H1 (cell line): ENCODE measurements at regions not wholly inside any gene's neighbourhood (a gene's known extent, or its start where the extent isn't known, plus 50 kb on each side); places are given as distances from the start of the nearest gene placed in this dataset.

ENCODE experiments used
- CTCF ChIA-PET: fragments of 300-600 bp; sonication (Branson Sonifier 250); formaldehyde crosslinking; loops from one replicate; lab custom pipeline; 2021; ENCODE audit not compliant: partially characterized antibody; lab: Charles Lee
- POLR2A ChIA-PET: fragments of 300-600 bp; sonication (Branson Sonifier 250); formaldehyde crosslinking; loops from one replicate; lab custom pipeline; 2021; ENCODE audit warnings: inconsistent platforms; ENCODE audit not compliant: partially characterized antibody; lab: Charles Lee
- DNase-seq, 2 experiments: peaks; one replicate each; pipeline versions ENCODE4 v3.0.0 to v3.0.0-alpha.2; 2010 to 2022; ENCODE audit warnings: low spot score in 2 of 2, low read depth in 1 of 2, mixed read lengths in 1 of 2
- FAIRE-seq: peaks from 2 replicates; lab custom pipeline; 2011; peaks lifted over from hg19 to GRCh38; lab: Jason Lieb, UNC
- H2AFZ ChIP-seq: 2 replicates; pipeline ENCODE4 v1.8.1; 2012; ENCODE audit warnings: low read length, inconsistent platforms
- H2AK5ac ChIP-seq: 2 replicates; pipeline ENCODE4 v1.6.1; 2013; ENCODE audit warnings: low read depth, low read length
- H2BK120ac ChIP-seq: replicated peaks from 2 replicates; pipeline ENCODE3; 2013; ENCODE audit warnings: low read depth, low read length, inconsistent platforms
- H2BK12ac ChIP-seq: 2 replicates; pipeline ENCODE4 v1.6.1; 2013; ENCODE audit warnings: low read depth, low read length
- H2BK15ac ChIP-seq: 2 replicates; pipeline ENCODE4 v1.6.1; 2013; ENCODE audit warnings: low read length
- H2BK20ac ChIP-seq: 2 replicates; pipeline ENCODE4 v1.6.1; 2013; ENCODE audit warnings: low read length
- H2BK5ac ChIP-seq: 2 replicates; pipeline ENCODE4 v1.6.1; 2013; ENCODE audit warnings: low read depth, low read length
- H3K14ac ChIP-seq: 2 replicates; pipeline ENCODE4 v1.6.1; 2013; ENCODE audit warnings: inconsistent platforms; ENCODE audit not compliant: insufficient read length
- H3K18ac ChIP-seq: 2 replicates; pipeline ENCODE4 v1.6.1; 2013; ENCODE audit warnings: low read length; ENCODE audit errors: extremely low read depth
- H3K23ac ChIP-seq: 2 replicates; pipeline ENCODE4 v1.6.1; 2013; ENCODE audit warnings: inconsistent platforms; ENCODE audit not compliant: insufficient read length
- H3K23me2 ChIP-seq: 2 replicates; pipeline ENCODE4 v1.6.1; 2013; ENCODE audit warnings: low read depth, low read length
- H3K27ac ChIP-seq: 2 replicates; pipeline ENCODE4 v1.6.1; 2011; ENCODE audit warnings: low read depth, low read length, inconsistent platforms
- H3K27me3 ChIP-seq, 4 experiments: replicated peaks in 1 of 4; 1 replicate in 1 of 4; 2 replicates in 3 of 4; pipeline versions ENCODE4 v1.6.1 to v1.8.1; 2011 to 2013; ENCODE audit warnings: low read length in 3 of 4, mild to moderate bottlenecking in 3 of 4, inconsistent platforms in 2 of 4, mixed read lengths in 2 of 4, moderate library complexity in 1 of 4; ENCODE audit not compliant: control insufficient read depth in 3 of 4, insufficient read depth in 3 of 4; ENCODE audit errors: extremely low read depth in 1 of 4
- H3K36me3 ChIP-seq, 4 experiments: 2 replicates each; pipeline versions ENCODE4 v1.6.1 to v1.8.1; 2011 to 2013; ENCODE audit warnings: mild to moderate bottlenecking in 4 of 4, low read length in 3 of 4, moderate library complexity in 2 of 4, control low read depth in 1 of 4, inconsistent platforms in 1 of 4; ENCODE audit not compliant: insufficient read depth in 4 of 4, control insufficient read depth in 2 of 4
- H3K4ac ChIP-seq: replicated peaks from 2 replicates; pipeline ENCODE3; 2013; ENCODE audit warnings: low read length, low read depth, mixed read lengths, inconsistent platforms; ENCODE audit not compliant: insufficient read length
- H3K4me1 ChIP-seq, 4 experiments: replicated peaks in 1 of 4; 1 replicate in 1 of 4; 2 replicates in 3 of 4; pipeline versions ENCODE4 v1.6.1 to v1.8.1; 2011 to 2013; ENCODE audit warnings: low read length in 3 of 4, inconsistent platforms in 2 of 4, mixed read lengths in 1 of 4; ENCODE audit not compliant: insufficient read depth in 4 of 4, control insufficient read depth in 3 of 4
- H3K4me2 ChIP-seq, 2 experiments: 2 replicates each; pipeline versions ENCODE4 v1.6.1 to v1.8.1; 2011 to 2013; ENCODE audit warnings: low read depth in 2 of 2, low read length in 2 of 2, control low read depth in 1 of 2, inconsistent platforms in 1 of 2, mild to moderate bottlenecking in 1 of 2; ENCODE audit not compliant: insufficient read depth in 1 of 2
- H3K4me3 ChIP-seq, 4 experiments: fragments of 200-600, 300-600 bp in 1 of 4; sonication (generic), shearing (Covaris generic), sonication (Bioruptor Twin) in 1 of 4; 2 replicates each; pipeline versions ENCODE4 v1.5.1 to v1.8.1; 2011 to 2016; ENCODE audit warnings: low read length in 4 of 4, low read depth in 3 of 4, control low read depth in 2 of 4, inconsistent platforms in 2 of 4, mild to moderate bottlenecking in 2 of 4, mixed read lengths in 1 of 4, moderate library complexity in 1 of 4; ENCODE audit not compliant: insufficient read depth in 2 of 4; ENCODE audit errors: extremely low read depth in 1 of 4
- H3K56ac ChIP-seq: replicated peaks from 2 replicates; pipeline ENCODE3; 2013; ENCODE audit warnings: low read depth, mild to moderate bottlenecking, mixed read lengths, low read length, inconsistent platforms; ENCODE audit not compliant: insufficient read length
- H3K79me1 ChIP-seq: 2 replicates; pipeline ENCODE4 v1.6.1; 2013; ENCODE audit warnings: low read depth, low read length, control low read depth
- H3K79me2 ChIP-seq, 2 experiments: 2 replicates each; pipeline versions ENCODE4 v1.6.1 to v1.8.1; 2012 to 2013; ENCODE audit warnings: low read length in 2 of 2, mild to moderate bottlenecking in 2 of 2, inconsistent platforms in 1 of 2; ENCODE audit not compliant: insufficient read depth in 2 of 2, control insufficient read depth in 1 of 2
- H3K9ac ChIP-seq, 4 experiments: replicated peaks in 1 of 4; 1 replicate in 1 of 4; 2 replicates in 3 of 4; pipeline versions ENCODE4 v1.6.1 to v1.8.1; 2011 to 2013; ENCODE audit warnings: low read depth in 3 of 4, low read length in 3 of 4, control low read depth in 2 of 4, mild to moderate bottlenecking in 2 of 4, moderate library complexity in 2 of 4, inconsistent platforms in 1 of 4; ENCODE audit errors: extremely low read depth in 1 of 4
- H3K9me3 ChIP-seq, 2 experiments: 2 replicates each; pipeline versions ENCODE4 v1.6.1 to v1.8.1; 2012 to 2013; ENCODE audit warnings: mild to moderate bottlenecking in 2 of 2, moderate library complexity in 2 of 2, control low read depth in 1 of 2, inconsistent platforms in 1 of 2, low read depth in 1 of 2, low read length in 1 of 2, mixed read lengths in 1 of 2; ENCODE audit not compliant: insufficient read depth in 2 of 2
- H4K20me1 ChIP-seq, 2 experiments: replicated peaks in 1 of 2; 2 replicates each; pipeline versions ENCODE3 to v1.8.1; 2011 to 2013; ENCODE audit warnings: inconsistent platforms in 2 of 2, low read length in 2 of 2, mild to moderate bottlenecking in 1 of 2; ENCODE audit not compliant: insufficient read depth in 2 of 2, control insufficient read depth in 1 of 2
- H4K5ac ChIP-seq: 2 replicates; pipeline ENCODE4 v1.6.1; 2013; ENCODE audit warnings: low read length, low read depth, mixed read lengths, inconsistent platforms; ENCODE audit not compliant: insufficient read length
- H4K8ac ChIP-seq: 2 replicates; pipeline ENCODE4 v1.8.0; 2013; ENCODE audit warnings: mild to moderate bottlenecking, moderate library complexity, low read length, inconsistent platforms; ENCODE audit not compliant: insufficient read depth; ENCODE audit errors: extremely low read depth
- H4K91ac ChIP-seq: replicated peaks from 2 replicates; pipeline ENCODE3; 2013; ENCODE audit warnings: low read length, mixed read lengths, inconsistent platforms; ENCODE audit not compliant: insufficient read length
- KDM4A ChIP-seq: IDR thresholded peaks from one replicate; pipeline ENCODE4 v1.7.1; 2012; ENCODE audit warnings: low read depth, mild to moderate bottlenecking, moderate library complexity, low read length, inconsistent platforms; ENCODE audit not compliant: severe bottlenecking
- RAD21 ChIP-seq, 2 experiments: IDR thresholded peaks in 1 of 2; conservative IDR thresholded peaks in 1 of 2; 2 replicates each; pipeline ENCODE4 v1.6.1; 2011; ENCODE audit warnings: low read depth in 2 of 2, low read length in 2 of 2, improper control_type of control experiment in 1 of 2, inconsistent platforms in 1 of 2, mild to moderate bottlenecking in 1 of 2, moderate library complexity in 1 of 2
- WGBS, 2 experiments: shearing (Covaris generic) in 1 of 2; methylation state at CpG; one replicate each; pipeline versions ENCODE4 v1.1.6 to v1.1.7; 2013 to 2015; ENCODE audit warnings: low lambda C conversion rate in 2 of 2, mixed read lengths in 2 of 2, inconsistent platforms in 1 of 2, low coverage in 1 of 2, missing lambda C conversion rate in 1 of 2; ENCODE audit not compliant: insufficient replicate concordance in 2 of 2, insufficient coverage in 1 of 2, insufficient read length in 1 of 2; ENCODE audit errors: extremely low coverage in 1 of 2, missing lambda C conversion rate in 1 of 2; 5-methylcytosine and 5-hydroxymethylcytosine counted together
- TF ChIP-seq, protein P1 (sequence below), 3 experiments: IDR thresholded peaks; 1 replicate in 2 of 3; 2 replicates in 1 of 3; pipeline versions ENCODE4 v1.5.1 to v1.6.1; 2011; ENCODE audit warnings: low read length in 3 of 3, mild to moderate bottlenecking in 3 of 3, inconsistent platforms in 2 of 3, low read depth in 1 of 3, moderate library complexity in 1 of 3; ENCODE audit not compliant: insufficient read depth in 1 of 3; ENCODE audit errors: control extremely low read depth in 1 of 3

DNA sequence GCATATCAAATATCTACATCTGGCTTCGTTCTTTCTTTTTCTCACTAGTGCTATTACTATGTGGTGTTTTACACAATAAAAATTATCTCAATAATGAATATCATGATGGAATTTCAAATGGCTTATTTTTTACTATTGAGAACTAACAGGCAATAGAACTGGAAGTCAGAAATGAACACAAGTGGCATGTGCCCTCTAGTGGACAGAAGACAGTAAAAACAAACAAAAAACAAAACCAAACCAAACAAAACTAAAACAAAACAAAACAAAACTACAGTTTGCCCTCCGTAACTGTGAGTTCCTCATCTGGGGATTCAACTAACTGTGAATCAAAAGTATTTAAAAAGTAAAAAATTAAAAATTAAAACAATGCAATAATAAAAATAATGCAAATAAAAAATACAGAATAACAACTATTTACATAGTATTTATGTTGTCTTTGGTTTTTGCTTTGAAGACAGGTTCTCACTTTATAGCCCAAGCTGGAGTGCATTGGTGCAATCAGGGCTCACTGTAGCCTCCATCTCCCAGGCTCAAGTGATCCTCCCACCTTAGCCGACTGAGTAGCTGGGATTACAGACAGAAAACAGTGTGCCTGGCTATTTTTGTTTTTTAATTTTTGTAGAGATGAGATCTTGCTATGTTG lies 195.6 kb upstream of the TACR3 start:
- no peak overlapping the region for H3K27ac ChIP-seq
- FAIRE-seq (no peak), DNase-seq (no peak)
- WGBS, 2 experiments: 54% methylated on average over 3 of the region's 3 CpGs; no CpG with 5 or more reads in 1 of the 2 experiments
- no peak overlapping the region for H4K5ac ChIP-seq
- H3K4me3 ChIP-seq: no peak overlapping the region
- H3K23ac ChIP-seq: no peak overlapping the region
- H2BK5ac ChIP-seq: no peak overlapping the region
- H2BK20ac ChIP-seq: no peak overlapping the region
- H3K27me3 ChIP-seq: no peaks in the 10 kb centered on the region
- no peak overlapping the region for H4K91ac ChIP-seq
- H3K9ac ChIP-seq: no peak overlapping the region
- no peak overlapping the region for H2AFZ ChIP-seq
- no peak overlapping the region for H3K56ac ChIP-seq
- no peak overlapping the region for H2AK5ac ChIP-seq
- H3K9me3 ChIP-seq: no peaks in the 10 kb centered on the region
- no peak overlapping the region for H3K18ac ChIP-seq
- H2BK15ac ChIP-seq: no peak overlapping the region
- no peaks in the 10 kb centered on the region for H3K23me2 ChIP-seq
- H3K4me2 ChIP-seq: no peak overlapping the region
- ChIA-PET CTCF (interaction anchor here (0.6 to 2.3 kb wide), 25 partner anchors 8 to 932 kb away, joined by 3 to 14 read pairs (median 4); partner anchors contain the start of gene BDH2), POLR2A (interaction anchor here (0.7 kb wide), 1 partner anchor 123 kb away, joined by 3 read pairs; no protein-coding TSS in a partner anchor)
- no peaks in the 10 kb centered on the region for H3K4me1 ChIP-seq
- no peak for TF ChIP-seq KDM4A
- TF ChIP-seq, protein P1, sequence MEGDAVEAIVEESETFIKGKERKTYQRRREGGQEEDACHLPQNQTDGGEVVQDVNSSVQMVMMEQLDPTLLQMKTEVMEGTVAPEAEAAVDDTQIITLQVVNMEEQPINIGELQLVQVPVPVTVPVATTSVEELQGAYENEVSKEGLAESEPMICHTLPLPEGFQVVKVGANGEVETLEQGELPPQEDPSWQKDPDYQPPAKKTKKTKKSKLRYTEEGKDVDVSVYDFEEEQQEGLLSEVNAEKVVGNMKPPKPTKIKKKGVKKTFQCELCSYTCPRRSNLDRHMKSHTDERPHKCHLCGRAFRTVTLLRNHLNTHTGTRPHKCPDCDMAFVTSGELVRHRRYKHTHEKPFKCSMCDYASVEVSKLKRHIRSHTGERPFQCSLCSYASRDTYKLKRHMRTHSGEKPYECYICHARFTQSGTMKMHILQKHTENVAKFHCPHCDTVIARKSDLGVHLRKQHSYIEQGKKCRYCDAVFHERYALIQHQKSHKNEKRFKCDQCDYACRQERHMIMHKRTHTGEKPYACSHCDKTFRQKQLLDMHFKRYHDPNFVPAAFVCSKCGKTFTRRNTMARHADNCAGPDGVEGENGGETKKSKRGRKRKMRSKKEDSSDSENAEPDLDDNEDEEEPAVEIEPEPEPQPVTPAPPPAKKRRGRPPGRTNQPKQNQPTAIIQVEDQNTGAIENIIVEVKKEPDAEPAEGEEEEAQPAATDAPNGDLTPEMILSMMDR (IDR thresholded peaks at IDR 0.05; ENCODE audit: control extremely low read depth in 1 of 3, insufficient read depth in 1 of 3, low read depth in 1 of 3, low read length in 3 of 3): peak in 2 of 3 experiments; percentile 37 to 41; a peak in 2 of 4 replicates
- peak; percentile 61 to 63 for TF ChIP-seq RAD21 (IDR thresholded peaks at IDR 0.05 in 1 of 2, conservative IDR thresholded peaks at IDR 0.05 in 1 of 2; ENCODE audit: low read depth in 2 of 2, low read length in 2 of 2)
- H3K79me2 ChIP-seq: no peaks in the 10 kb centered on the region
- no peaks in the 10 kb centered on the region for H4K20me1 ChIP-seq
- no peak overlapping the region for H4K8ac ChIP-seq
- H3K14ac ChIP-seq: no peak overlapping the region
- no peak overlapping the region for H2BK120ac ChIP-seq
- no peak overlapping the region for H2BK12ac ChIP-seq
- no peak overlapping the region for H3K4ac ChIP-seq
- no peaks in the 10 kb centered on the region for H3K36me3 ChIP-seq
- no peaks in the 10 kb centered on the region for H3K79me1 ChIP-seq
